HepG2 (cell line): ENCODE measurements at regions not wholly inside any gene's neighbourhood (a gene's known extent, or its start where the extent isn't known, plus 50 kb on each side); places are given as distances from the start of the nearest gene placed in this dataset.

Experiments used
- ATAC-seq: fragments of 200-7000 bp; cut with Tn5 transposase; 3 replicates; pipeline ENCODE4 v1.9.1; 2020; ENCODE audit warnings: mild to moderate bottlenecking, moderate library complexity
- BruUV-seq: library from RNA; stranded (reverse); fragments of 400-500 nt; replicated peaks from 2 replicates; lab custom pipeline; 2021; lab: Mats Ljungman, UMichigan
- CTCF ChIA-PET: fragments of 300-600 bp; formaldehyde crosslinking; extraction: SDS; loops from one replicate; lab custom pipeline; 2021; ENCODE audit warnings: low total read pairs, inconsistent platforms, low intra/inter-chr PET ratio; lab: Yijun Ruan, JAX
- POLR2A ChIA-PET: fragments of 350-600 bp; sonication (Branson Sonifier 250); formaldehyde crosslinking; loops from one replicate; lab custom pipeline; 2020; ENCODE audit warnings: antibody characterized with exemption, inconsistent platforms; lab: Yijun Ruan, JAX
- DNase-seq: peaks from one replicate; pipeline ENCODE4 v3.0.0-alpha.2; 2015; ENCODE audit warnings: low spot score
- FAIRE-seq: peaks from 3 replicates; lab custom pipeline; 2011; peaks lifted over from hg19 to GRCh38; lab: Jason Lieb, UNC
- H2AFZ ChIP-seq: one replicate; pipeline ENCODE4 v1.6.1; 2011; ENCODE audit warnings: low read length, inconsistent platforms
- H3K27ac ChIP-seq: fragments of 300-600 bp; 3 replicates; pipeline ENCODE4 v1.8.0; 2011; ENCODE audit warnings: mixed run types, mild to moderate bottlenecking, mixed read lengths, low read length, inconsistent platforms; ENCODE audit not compliant: insufficient read depth; ENCODE audit errors: extremely low read length
- H3K27me3 ChIP-seq, 2 experiments: fragments of 200-600 bp in 1 of 2; 2 replicates in 1 of 2; 3 replicates in 1 of 2; pipeline versions ENCODE4 v1.6.0 to v1.8.0; 2011; ENCODE audit warnings: low read length in 2 of 2, mild to moderate bottlenecking in 2 of 2, moderate library complexity in 2 of 2, inconsistent platforms in 1 of 2; ENCODE audit not compliant: insufficient read depth in 2 of 2, control insufficient read depth in 1 of 2
- H3K36me3 ChIP-seq, 2 experiments: fragments of 200-600 bp in 1 of 2; replicated peaks in 1 of 2; 2 replicates in 1 of 2; 3 replicates in 1 of 2; pipeline versions ENCODE4 v1.5.1 to v1.8.0; 2011; ENCODE audit warnings: low read length in 2 of 2, inconsistent platforms in 1 of 2; ENCODE audit not compliant: insufficient read depth in 2 of 2, control insufficient read depth in 1 of 2
- H3K4me1 ChIP-seq: 2 replicates; pipeline ENCODE4 v1.5.1; 2012; ENCODE audit warnings: low read length, inconsistent platforms; ENCODE audit not compliant: insufficient read depth
- H3K4me2 ChIP-seq: 2 replicates; pipeline ENCODE4 v1.6.0; 2011; ENCODE audit warnings: low read depth, low read length, inconsistent platforms
- H3K4me3 ChIP-seq, 3 experiments: fragments of 200-600 bp in 1 of 3; sonication (generic), shearing (Covaris generic) in 1 of 3; replicated peaks in 1 of 3; 2 replicates each; pipeline ENCODE4 v1.5.1; 2011 to 2016; ENCODE audit warnings: low read length in 3 of 3, inconsistent platforms in 2 of 3, low read depth in 2 of 3, mild to moderate bottlenecking in 2 of 3, control low read depth in 1 of 3, mixed read lengths in 1 of 3; ENCODE audit not compliant: insufficient read depth in 1 of 3
- H3K79me2 ChIP-seq: one replicate; pipeline ENCODE4 v1.6.1; 2011; ENCODE audit warnings: low read length, inconsistent platforms; ENCODE audit not compliant: insufficient read depth
- H3K9ac ChIP-seq: 2 replicates; pipeline ENCODE4 v1.6.0; 2011; ENCODE audit warnings: mild to moderate bottlenecking, low read depth, low read length, inconsistent platforms; ENCODE audit not compliant: insufficient read depth
- H3K9me3 ChIP-seq: 2 replicates; pipeline ENCODE4 v1.5.1; 2012; ENCODE audit warnings: mild to moderate bottlenecking, low read length
- H4K20me1 ChIP-seq: 2 replicates; pipeline ENCODE4 v1.6.0; 2011; ENCODE audit warnings: inconsistent platforms, mild to moderate bottlenecking, low read length, moderate library complexity; ENCODE audit not compliant: insufficient read depth
- AGO2 ChIP-seq: fragments of 200-400 bp; formaldehyde crosslinking; optimal IDR thresholded peaks from 2 replicates; pipeline ENCODE3; 2017; ENCODE audit warnings: mild to moderate bottlenecking, low read depth, low read length, moderate library complexity
- DNMT1 ChIP-seq: sonication (generic); formaldehyde crosslinking; IDR thresholded peaks from 2 replicates; pipeline ENCODE4 v1.5.1; 2020; ENCODE audit warnings: mild to moderate bottlenecking, missing genetic modification reagents
- ERF ChIP-seq: IDR thresholded peaks from 2 replicates; pipeline ENCODE4 v1.6.1; 2018; ENCODE audit warnings: missing biosample characterization, missing genetic modification reagents
- FOXO1 ChIP-seq: sonication (generic); formaldehyde crosslinking; IDR thresholded peaks from 2 replicates; pipeline ENCODE4 v1.4.0; 2020; ENCODE audit warnings: missing genetic modification reagents
- IRF9 ChIP-seq: sonication (generic); formaldehyde crosslinking; IDR thresholded peaks from 2 replicates; pipeline ENCODE4 v1.8.0; 2022; ENCODE audit warnings: missing genetic modification reagents, mild to moderate bottlenecking, borderline replicate concordance
- JUN ChIP-seq: sonication (generic); formaldehyde crosslinking; IDR thresholded peaks from 2 replicates; pipeline ENCODE4 v1.4.0; 2020; ENCODE audit warnings: mild to moderate bottlenecking, missing genetic modification reagents
- KLF16 ChIP-seq, 2 experiments: sonication (generic) in 1 of 2; formaldehyde crosslinking in 1 of 2; IDR thresholded peaks; 2 replicates each; pipeline versions ENCODE4 v1.6.1 to v1.8.0; 2016 to 2023; ENCODE audit warnings: missing genetic modification reagents in 2 of 2, missing compliant biosample characterization in 1 of 2
- MATR3 ChIP-seq: sonication (generic); formaldehyde crosslinking; IDR thresholded peaks from 2 replicates; pipeline ENCODE4 v1.4.0; 2020; ENCODE audit warnings: missing genetic modification reagents
- NCOR1 ChIP-seq: fragments of 200-600 bp; sonication (generic); IDR thresholded peaks from 2 replicates; pipeline ENCODE4 v1.7.0; 2017; ENCODE audit warnings: antibody characterized with exemption, low read length, borderline replicate concordance
- POLR2G ChIP-seq: fragments of 200-400 bp; formaldehyde crosslinking; IDR thresholded peaks from 2 replicates; pipeline ENCODE4 v1.6.1; 2018; ENCODE audit warnings: mild to moderate bottlenecking, low read depth, low read length, moderate library complexity
- PRMT3 ChIP-seq: sonication (generic); formaldehyde crosslinking; IDR thresholded peaks from 2 replicates; pipeline ENCODE4 v1.8.1; 2022; ENCODE audit warnings: low read depth, mild to moderate bottlenecking, moderate library complexity, missing genetic modification reagents, borderline replicate concordance
- ZBTB1 ChIP-seq: sonication (generic); formaldehyde crosslinking; IDR thresholded peaks from 2 replicates; pipeline ENCODE4 v1.4.0; 2020; ENCODE audit warnings: missing genetic modification reagents, borderline replicate concordance
- ZHX2 ChIP-seq, 2 experiments: sonication (generic) in 1 of 2; formaldehyde crosslinking in 1 of 2; IDR thresholded peaks; 2 replicates each; pipeline versions ENCODE4 v1.6.1 to v1.9.0; 2014 to 2022; ENCODE audit warnings: antibody characterized with exemption in 1 of 2, borderline replicate concordance in 1 of 2, inconsistent platforms in 1 of 2, low read depth in 1 of 2, missing genetic modification reagents in 1 of 2
- ZNF326 ChIP-seq: sonication (generic); formaldehyde crosslinking; IDR thresholded peaks from 2 replicates; pipeline ENCODE4 v1.4.0; 2020; ENCODE audit warnings: missing genetic modification reagents, borderline replicate concordance
- ZNF740 ChIP-seq: sonication (generic); formaldehyde crosslinking; IDR thresholded peaks from 2 replicates; pipeline ENCODE4 v1.4.0; 2020; ENCODE audit warnings: missing genetic modification reagents
- ZNF850 ChIP-seq: sonication (generic); formaldehyde crosslinking; conservative IDR thresholded peaks from 2 replicates; pipeline ENCODE4 v1.9.0; 2021; ENCODE audit warnings: mild to moderate bottlenecking, missing genetic modification reagents
- in situ Hi-C: cut with HindIII; loops from 2 replicates; pipeline ENCODE4 v1.10.0; 2017; ENCODE audit warnings: low pct_unique_long_range_greater_than_20kb; ENCODE audit not compliant: extremely low pct_ligation_motif_present
- intact Hi-C: fragments of 100-400 bp; cut with micrococcal nuclease; formaldehyde crosslinking; loops from one replicate; pipeline ENCODE4 v1.10.0; 2022; ENCODE audit not compliant: unreplicated experiment
- TF ChIP-seq, protein P1 (sequence below): sonication (generic); formaldehyde crosslinking; conservative IDR thresholded peaks from 2 replicates; pipeline ENCODE4 v1.4.0; 2020; ENCODE audit warnings: missing genetic modification reagents

- Histone ChIP-seq H4K20me1 (no peaks in the 10 kb centered on the region), H3K4me2 (no peak overlapping the region), H3K9ac (no peak overlapping the region), H3K4me3 (no peak overlapping the region), H3K27ac (no peak overlapping the region), H3K4me1 (no peaks in the 10 kb centered on the region), H3K9me3 (no peaks in the 10 kb centered on the region), H3K27me3 (peaks cover 0 to 13% of the 10 kb centered on the region in 2 experiments; a peak in 2 of 5 replicates), H2AFZ (no peak overlapping the region), H3K79me2 (no peaks in the 10 kb centered on the region), H3K36me3 (no peaks in the 10 kb centered on the region)
- ChIA-PET POLR2A (no interaction called here), CTCF (no interaction called here)
- intact Hi-C loops (no loop called here), in situ Hi-C loops (no loop called here)
- BruUV-seq = no TSS peak
- no peak for FAIRE-seq
- no peak for ATAC-seq
- DNase-seq = no peak
- TF ChIP-seq NCOR1 (no peak), IRF9 (no peak), ZNF850 (CRISPR knock-in tag) (no peak), MATR3 (CRISPR knock-in tag) (no peak), ZBTB1 (CRISPR knock-in tag) (no peak), KLF16 (CRISPR knock-in tag; IDR thresholded peaks at IDR 0.05) (no peak), ZHX2 (IDR thresholded peaks at IDR 0.05; ENCODE audit: low read depth) (no peak), ZHX2 (CRISPR knock-in tag; IDR thresholded peaks at IDR 0.05; ENCODE audit: borderline replicate concordance) (no peak), FOXO1 (CRISPR knock-in tag) (no peak), PRMT3 (CRISPR knock-in tag) (no peak), ZNF740 (CRISPR knock-in tag) (no peak), POLR2G (no peak), ZNF326 (CRISPR knock-in tag) (no peak), AGO2 (no peak), JUN (CRISPR knock-in tag) (no peak), DNMT1 (no peak), ERF (no peak)
- TF ChIP-seq, protein P1, sequence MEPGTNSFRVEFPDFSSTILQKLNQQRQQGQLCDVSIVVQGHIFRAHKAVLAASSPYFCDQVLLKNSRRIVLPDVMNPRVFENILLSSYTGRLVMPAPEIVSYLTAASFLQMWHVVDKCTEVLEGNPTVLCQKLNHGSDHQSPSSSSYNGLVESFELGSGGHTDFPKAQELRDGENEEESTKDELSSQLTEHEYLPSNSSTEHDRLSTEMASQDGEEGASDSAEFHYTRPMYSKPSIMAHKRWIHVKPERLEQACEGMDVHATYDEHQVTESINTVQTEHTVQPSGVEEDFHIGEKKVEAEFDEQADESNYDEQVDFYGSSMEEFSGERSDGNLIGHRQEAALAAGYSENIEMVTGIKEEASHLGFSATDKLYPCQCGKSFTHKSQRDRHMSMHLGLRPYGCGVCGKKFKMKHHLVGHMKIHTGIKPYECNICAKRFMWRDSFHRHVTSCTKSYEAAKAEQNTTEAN (CRISPR knock-in tag) = no peak
Measured at GRCh38 chr3:14047841-14048240, 76.8 kb downstream of the CHCHD4 start.
